Osteoblast (primary cell): ENCODE measurements at regions not wholly inside any gene's neighbourhood (a gene's known extent, or its start where the extent isn't known, plus 50 kb on each side); places are given as distances from the start of the nearest gene placed in this dataset.
"Not testable (repeated sequence)": the region's sequence is repeated elsewhere in the genome, so short reads cannot be mapped to it uniquely, and the experiment has no call there.

ENCODE experiments used
- DNase-seq: peaks from one replicate; pipeline ENCODE4 v3.0.0; 2011; ENCODE audit warnings: low spot score, mixed read lengths; ENCODE audit not compliant: insufficient read length; ENCODE audit errors: missing footprints
- H2AFZ ChIP-seq: 2 replicates; pipeline ENCODE4 v1.6.0; 2011; ENCODE audit warnings: mild to moderate bottlenecking, low read length
- H3K27ac ChIP-seq: 2 replicates; pipeline ENCODE4 v1.5.1; 2011; ENCODE audit warnings: mild to moderate bottlenecking, low read depth, low read length, moderate library complexity
- H3K27me3 ChIP-seq: 2 replicates; pipeline ENCODE4 v1.6.0; 2012; ENCODE audit warnings: mild to moderate bottlenecking, control low read depth, inconsistent platforms, low read length, moderate library complexity; ENCODE audit not compliant: insufficient read depth
- H3K36me3 ChIP-seq: 2 replicates; pipeline ENCODE4 v1.5.1; 2011; ENCODE audit warnings: mild to moderate bottlenecking, low read length, control low read depth, moderate library complexity; ENCODE audit not compliant: insufficient read depth
- H3K4me1 ChIP-seq: 2 replicates; pipeline ENCODE4 v1.5.1; 2011; ENCODE audit warnings: mild to moderate bottlenecking, low read length, control low read depth, moderate library complexity; ENCODE audit not compliant: insufficient read depth
- H3K4me2 ChIP-seq: 2 replicates; pipeline ENCODE4 v1.6.0; 2011; ENCODE audit warnings: mild to moderate bottlenecking, low read length; ENCODE audit not compliant: insufficient read depth
- H3K4me3 ChIP-seq: fragments of 200-600 bp; sonication (generic); 3 replicates; pipeline ENCODE4 v1.5.1; 2012; ENCODE audit warnings: mild to moderate bottlenecking, low read length, inconsistent platforms; ENCODE audit not compliant: insufficient read depth
- H3K79me2 ChIP-seq: 2 replicates; pipeline ENCODE4 v1.6.0; 2012; ENCODE audit warnings: mild to moderate bottlenecking, low read length, control low read depth, inconsistent platforms; ENCODE audit not compliant: insufficient read depth
- H3K9me3 ChIP-seq: 2 replicates; pipeline ENCODE4 v1.5.1; 2011; ENCODE audit warnings: low read depth, low read length, control low read depth
- H4K20me1 ChIP-seq: 2 replicates; pipeline ENCODE4 v1.6.0; 2012; ENCODE audit warnings: mild to moderate bottlenecking, low read length, control low read depth; ENCODE audit not compliant: insufficient read depth
- CTCF ChIP-seq: IDR thresholded peaks from 2 replicates; pipeline ENCODE4 v1.5.1; 2011; ENCODE audit warnings: mild to moderate bottlenecking, low read depth, low read length, moderate library complexity; ENCODE audit errors: extremely low read depth

- no peak overlapping the region for H3K4me2 ChIP-seq
- H3K9me3 ChIP-seq = no peaks in the 10 kb centered on the region
- H2AFZ ChIP-seq = no peak overlapping the region
- H3K79me2 ChIP-seq = no peaks in the 10 kb centered on the region
- no peak overlapping the region for H3K27ac ChIP-seq
- H3K4me3 ChIP-seq = no peak overlapping the region
- no peaks in the 10 kb centered on the region for H3K27me3 ChIP-seq
- no peak for TF ChIP-seq CTCF
- H3K4me1 ChIP-seq = no peaks in the 10 kb centered on the region
- no peak for DNase-seq
- H3K36me3 ChIP-seq = no peaks in the 10 kb centered on the region
- no peaks in the 10 kb centered on the region for H4K20me1 ChIP-seq
These were observed 226.3 kb upstream of the RGS17 start for GRCh38 chr6:153357391-153357790.

- Histone ChIP-seq H3K4me2 (no peak overlapping the region), H3K27me3 (no peaks in the 10 kb centered on the region), H3K27ac (no peak overlapping the region), H3K4me1 (no peaks in the 10 kb centered on the region), H2AFZ (no peak overlapping the region), H3K36me3 (no peaks in the 10 kb centered on the region), H4K20me1 (no peaks in the 10 kb centered on the region), H3K79me2 (no peaks in the 10 kb centered on the region), H3K9me3 (peaks cover 4% of the 10 kb centered on the region), H3K4me3 (no peak overlapping the region)
- TF ChIP-seq CTCF = no peak
- no peak for DNase-seq
These were observed 209.5 kb upstream of the RGS17 start for GRCh38 chr6:153340568-153340967.

GRCh38 chr6:153334121-153334520 is 203.0 kb upstream of the RGS17 start:
- H3K4me3 ChIP-seq = no peak overlapping the region
- H3K9me3 ChIP-seq = no peaks in the 10 kb centered on the region
- H3K4me1 ChIP-seq = no peaks in the 10 kb centered on the region
- no peaks in the 10 kb centered on the region for H3K27me3 ChIP-seq
- no peak overlapping the region for H2AFZ ChIP-seq
- no peaks in the 10 kb centered on the region for H4K20me1 ChIP-seq
- no peaks in the 10 kb centered on the region for H3K36me3 ChIP-seq
- H3K27ac ChIP-seq = no peak overlapping the region
- no peak for TF ChIP-seq CTCF
- DNase-seq = no peak
- H3K4me2 ChIP-seq = no peak overlapping the region
- no peaks in the 10 kb centered on the region for H3K79me2 ChIP-seq

- not testable (repeated sequence) for DNase-seq, H3K9me3 ChIP-seq, H3K27ac ChIP-seq, H4K20me1 ChIP-seq, H3K36me3 ChIP-seq, H3K4me1 ChIP-seq, H3K4me3 ChIP-seq, H3K27me3 ChIP-seq, H3K79me2 ChIP-seq, H3K4me2 ChIP-seq, H2AFZ ChIP-seq
These were observed 200.1 kb upstream of the RGS17 start for GRCh38 chr6:153331221-153331620.

- H3K27me3 ChIP-seq = no peaks in the 10 kb centered on the region
- no peak overlapping the region for H2AFZ ChIP-seq
- H4K20me1 ChIP-seq = no peaks in the 10 kb centered on the region
- H3K9me3 ChIP-seq = no peaks in the 10 kb centered on the region
- H3K79me2 ChIP-seq = no peaks in the 10 kb centered on the region
- no peak overlapping the region for H3K4me3 ChIP-seq
- no peak for DNase-seq
- H3K4me1 ChIP-seq = no peaks in the 10 kb centered on the region
- H3K27ac ChIP-seq = no peak overlapping the region
- H3K36me3 ChIP-seq = no peaks in the 10 kb centered on the region
- H3K4me2 ChIP-seq = no peak overlapping the region
- no peak for TF ChIP-seq CTCF
These were observed 197.1 kb upstream of the RGS17 start for GRCh38 chr6:153328194-153328593.
